ENCODE measurements at regions not wholly inside any gene's neighbourhood (a gene's known extent, or its start where the extent isn't known, plus 50 kb on each side); places are given as distances from the start of the nearest gene placed in this dataset.

DNA sequence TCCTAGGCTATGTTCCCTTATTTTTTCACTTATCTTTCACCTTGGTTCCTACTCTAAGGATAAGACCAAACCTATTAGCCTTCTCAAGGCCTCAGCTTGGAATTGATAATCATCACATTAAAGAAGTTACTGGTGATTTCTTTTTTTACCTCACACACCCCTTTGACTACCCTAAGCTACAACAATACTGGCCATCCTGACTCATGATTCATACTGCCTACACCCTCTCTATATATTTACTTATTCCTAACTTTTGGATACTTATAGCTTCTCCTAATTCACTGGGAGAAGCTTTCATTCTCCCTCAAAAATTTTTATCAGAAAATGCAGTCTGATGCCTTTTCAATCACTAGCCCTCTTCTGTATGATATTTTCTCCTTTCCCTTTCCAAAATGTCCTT is 256.1 kb downstream of the TBX18 start:
- H3K36me3 Mint-ChIP-seq (ENCODE audit: low read depth) = no peaks in the 10 kb centered on the region
- H3K9me3 Mint-ChIP-seq = no peaks in the 10 kb centered on the region
- intact Hi-C loops (cut with micrococcal nuclease) = no loop called here
- H3K4me1 Mint-ChIP-seq (ENCODE audit: low read depth) = no peaks in the 10 kb centered on the region
- no peak overlapping the region for H3K4me3 Mint-ChIP-seq
- no peak for DNase-seq (ENCODE audit: low spot score)
- no peaks in the 10 kb centered on the region for H3K27me3 Mint-ChIP-seq (ENCODE audit: insufficient read depth)
- H3K27ac Mint-ChIP-seq = no peak overlapping the region

DNA sequence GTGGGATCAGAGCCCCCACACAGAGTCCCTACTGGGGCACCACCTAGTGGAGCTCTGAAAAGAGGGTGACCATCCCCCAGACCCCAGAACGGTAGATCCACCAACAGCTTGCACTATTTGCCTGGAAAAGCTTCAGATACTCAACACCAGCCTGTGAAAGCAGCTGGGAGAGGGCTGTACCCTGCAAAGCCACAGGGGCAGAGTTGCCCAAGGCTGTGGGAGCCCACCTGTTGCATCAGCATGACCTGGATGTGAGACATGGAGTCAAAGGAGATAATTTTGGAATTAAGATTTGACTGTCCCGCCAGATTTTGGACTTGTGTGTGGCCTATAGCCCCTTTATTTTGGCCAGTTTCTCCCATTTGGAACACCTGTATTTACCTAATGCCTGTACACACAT is 260.4 kb downstream of the TBX18 start:
- Mint-ChIP-seq H3K4me3 (no peak overlapping the region), H3K36me3 (ENCODE audit: low read depth) (no peaks in the 10 kb centered on the region), H3K9me3 (peaks cover 7% of the 10 kb centered on the region)

DNA sequence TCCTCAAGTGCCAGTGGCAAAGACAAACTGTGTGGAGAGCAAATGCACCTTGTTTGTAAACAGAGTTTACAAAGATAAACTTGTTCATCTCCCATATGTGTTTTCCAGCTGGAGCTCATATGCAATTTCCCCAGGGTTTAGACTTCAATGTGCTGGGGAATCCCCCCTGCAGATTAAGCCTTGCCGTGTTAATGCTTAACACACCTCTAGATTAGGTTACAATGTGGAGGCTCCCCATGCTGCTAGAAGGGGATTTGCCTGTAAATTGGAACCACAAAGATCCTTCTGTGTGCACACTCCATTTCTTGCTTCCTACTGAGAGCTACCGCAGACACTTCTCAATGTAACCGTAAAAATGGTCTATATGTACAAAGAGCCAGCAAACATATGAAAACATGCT is 263.1 kb downstream of the TBX18 start:
- intact Hi-C loops (cut with micrococcal nuclease) = no loop called here
- no peak for DNase-seq (ENCODE audit: low spot score)
- Mint-ChIP-seq H3K27ac (no peak overlapping the region), H3K4me3 (no peak overlapping the region), H3K36me3 (ENCODE audit: low read depth) (no peaks in the 10 kb centered on the region), H3K27me3 (ENCODE audit: insufficient read depth) (no peaks in the 10 kb centered on the region), H3K4me1 (ENCODE audit: low read depth) (no peaks in the 10 kb centered on the region), H3K9me3 (peaks cover 7% of the 10 kb centered on the region)

More for the DNA sequence above, 260.4 kb downstream of the TBX18 start:
- no peak for DNase-seq (ENCODE audit: low spot score)
- Mint-ChIP-seq H3K4me1 (ENCODE audit: low read depth) (no peaks in the 10 kb centered on the region), H3K27ac (no peak overlapping the region), H3K27me3 (ENCODE audit: insufficient read depth) (no peaks in the 10 kb centered on the region)
- intact Hi-C loops (cut with micrococcal nuclease) = no loop called here

DNA sequence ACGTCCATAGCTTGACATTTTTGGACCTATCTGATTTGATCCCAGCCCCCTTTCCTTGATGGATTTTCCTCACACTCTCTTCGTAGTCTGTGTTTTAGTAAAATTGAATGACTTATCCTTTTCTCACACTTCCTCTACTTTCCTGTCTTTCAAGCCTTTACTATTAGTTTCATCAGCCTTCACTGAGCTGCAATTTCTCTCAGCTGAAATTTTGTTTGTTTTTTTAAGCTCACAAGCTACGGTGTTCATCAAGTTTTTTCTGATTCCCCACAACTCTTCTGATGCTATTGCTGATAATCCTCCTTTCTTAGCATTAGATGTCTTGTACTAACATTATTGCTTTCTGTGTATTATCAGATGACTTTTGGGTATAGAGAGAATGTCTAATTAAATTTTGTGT is 263.7 kb downstream of the TBX18 start:
- Mint-ChIP-seq H3K36me3 (ENCODE audit: low read depth) (no peaks in the 10 kb centered on the region), H3K9me3 (peaks cover 7% of the 10 kb centered on the region), H3K27me3 (ENCODE audit: insufficient read depth) (no peaks in the 10 kb centered on the region), H3K4me3 (no peak overlapping the region), H3K4me1 (ENCODE audit: low read depth) (no peaks in the 10 kb centered on the region), H3K27ac (no peak overlapping the region)
- intact Hi-C loops (cut with micrococcal nuclease) = no loop called here
- DNase-seq (ENCODE audit: low spot score) = no peak

DNA sequence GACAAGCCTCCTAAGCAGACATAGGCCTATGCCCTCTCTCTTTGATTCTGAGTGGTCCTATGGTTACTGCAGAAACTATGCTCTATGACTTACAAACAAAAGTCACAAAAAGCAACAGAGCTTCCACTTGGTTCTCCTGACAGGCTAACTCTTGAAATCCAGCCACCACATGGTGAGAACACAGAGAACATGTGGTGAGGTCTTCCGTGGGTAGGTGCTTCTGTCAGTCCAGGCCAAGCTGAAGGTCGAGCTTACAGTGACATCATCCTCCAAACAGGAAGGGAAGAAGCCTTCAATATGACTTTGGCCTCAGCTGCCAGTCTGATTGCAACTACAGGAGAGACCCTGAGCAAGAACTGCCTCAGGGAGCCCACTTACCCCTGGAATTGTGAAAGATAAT is 265.5 kb downstream of the TBX18 start:
- Mint-ChIP-seq H3K36me3 (ENCODE audit: low read depth) (no peaks in the 10 kb centered on the region), H3K4me3 (no peak overlapping the region), H3K9me3 (peaks cover 7% of the 10 kb centered on the region), H3K4me1 (ENCODE audit: low read depth) (no peaks in the 10 kb centered on the region), H3K27ac (no peak overlapping the region), H3K27me3 (ENCODE audit: insufficient read depth) (no peaks in the 10 kb centered on the region)
- no peak for DNase-seq (ENCODE audit: low spot score)
- intact Hi-C loops (cut with micrococcal nuclease) = no loop called here

- Mint-ChIP-seq H3K9me3 (no peaks in the 10 kb centered on the region), H3K36me3 (ENCODE audit: low read depth) (no peaks in the 10 kb centered on the region), H3K27ac (no peak overlapping the region), H3K4me1 (ENCODE audit: low read depth) (no peaks in the 10 kb centered on the region), H3K27me3 (ENCODE audit: insufficient read depth) (no peaks in the 10 kb centered on the region), H3K4me3 (no peak overlapping the region)
- DNase-seq (ENCODE audit: low spot score) = no peak
- intact Hi-C loops (cut with micrococcal nuclease) = no loop called here
Observed at GRCh38 chr6:84492241-84493165, 265.1 kb upstream of the CEP162 start.

DNA sequence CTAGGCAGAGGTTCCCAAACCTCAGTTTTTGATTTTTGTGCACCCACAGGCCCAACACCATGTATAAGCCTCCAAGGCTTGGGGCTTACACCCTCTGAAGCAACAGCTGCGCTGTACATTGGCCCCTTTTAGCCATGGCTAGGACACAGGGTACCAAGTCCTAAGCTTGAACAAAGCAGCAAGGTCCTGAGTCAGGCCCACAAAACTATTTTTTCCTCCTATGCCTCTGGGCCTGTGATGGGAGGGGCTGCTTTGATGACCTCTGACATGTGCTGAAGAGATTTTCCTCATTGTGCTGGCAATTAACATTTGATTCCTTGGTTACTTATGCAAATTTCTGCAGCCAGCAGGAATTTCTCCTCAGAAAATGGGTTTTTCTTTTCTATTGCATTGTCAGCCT is 262.2 kb upstream of the CEP162 start:
- Mint-ChIP-seq H3K27ac (no peak overlapping the region), H3K27me3 (ENCODE audit: insufficient read depth) (no peaks in the 10 kb centered on the region), H3K36me3 (ENCODE audit: low read depth) (no peaks in the 10 kb centered on the region)

DNA sequence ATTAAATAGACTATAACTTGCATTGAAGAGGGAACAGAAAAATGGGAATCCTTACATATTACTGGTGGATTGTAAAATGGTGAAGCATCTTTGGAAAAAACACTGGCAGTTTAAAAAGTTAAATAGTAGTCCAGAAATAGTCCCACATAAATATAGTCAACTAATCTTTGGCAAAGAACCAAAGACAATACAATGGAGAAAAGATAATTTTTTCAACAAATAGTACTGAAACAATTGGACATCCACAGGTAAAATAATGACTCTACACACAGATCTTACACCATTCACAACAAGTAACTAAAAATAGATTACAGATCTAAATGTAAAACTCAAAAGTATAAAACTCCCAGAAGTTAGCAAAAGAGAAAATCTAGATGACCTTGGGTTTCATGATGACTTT is 259.1 kb upstream of the CEP162 start:
- no peaks in the 10 kb centered on the region for H3K9me3 Mint-ChIP-seq
- no peak overlapping the region for H3K27ac Mint-ChIP-seq
- no peak for DNase-seq (ENCODE audit: low spot score)
- H3K4me1 Mint-ChIP-seq (ENCODE audit: low read depth) = no peaks in the 10 kb centered on the region
- intact Hi-C loops (cut with micrococcal nuclease) = no loop called here
- H3K4me3 Mint-ChIP-seq = no peak overlapping the region
- H3K36me3 Mint-ChIP-seq (ENCODE audit: low read depth) = no peaks in the 10 kb centered on the region
- no peaks in the 10 kb centered on the region for H3K27me3 Mint-ChIP-seq (ENCODE audit: insufficient read depth)

More for the DNA sequence above, 262.2 kb upstream of the CEP162 start:
- H3K9me3 Mint-ChIP-seq = no peaks in the 10 kb centered on the region
- no peak overlapping the region for H3K4me3 Mint-ChIP-seq
- intact Hi-C loops (cut with micrococcal nuclease) = no loop called here
- no peaks in the 10 kb centered on the region for H3K4me1 Mint-ChIP-seq (ENCODE audit: low read depth)
- DNase-seq (ENCODE audit: low spot score) = no peak

GRCh38 chr6:84469144-84469543 is 241.7 kb upstream of the CEP162 start:
- Mint-ChIP-seq H3K36me3 (ENCODE audit: low read depth) (no peaks in the 10 kb centered on the region), H3K27ac (no peak overlapping the region), H3K4me3 (no peak overlapping the region), H3K27me3 (ENCODE audit: insufficient read depth) (no peaks in the 10 kb centered on the region), H3K4me1 (ENCODE audit: low read depth) (no peaks in the 10 kb centered on the region), H3K9me3 (no peaks in the 10 kb centered on the region)
- DNase-seq (ENCODE audit: low spot score) = no peak
- intact Hi-C loops (cut with micrococcal nuclease) = no loop called here

DNA sequence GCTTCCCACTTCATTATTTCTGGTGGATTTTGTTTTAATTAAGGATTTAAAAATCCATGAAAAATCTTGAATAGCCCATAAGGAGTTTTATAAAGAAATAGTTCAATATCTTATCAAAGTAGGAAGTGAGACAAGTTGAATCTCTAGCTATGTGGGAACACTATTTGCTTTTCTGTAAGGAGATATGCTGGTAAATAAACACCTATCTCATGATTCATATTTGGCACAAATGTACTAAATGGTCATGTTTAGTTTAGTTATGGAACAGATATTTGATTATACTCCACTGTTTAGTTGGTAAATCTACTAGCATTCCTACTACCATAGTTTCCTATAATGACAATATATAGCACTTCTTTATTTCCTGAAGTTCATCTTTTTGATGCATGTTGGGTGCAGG is 239.9 kb upstream of the CEP162 start:
- intact Hi-C loops (cut with micrococcal nuclease) = no loop called here
- H3K36me3 Mint-ChIP-seq (ENCODE audit: low read depth) = no peaks in the 10 kb centered on the region

GRCh38 chr6:84466511-84466910 is 239.1 kb upstream of the CEP162 start:
- Mint-ChIP-seq H3K4me1 (ENCODE audit: low read depth) (no peaks in the 10 kb centered on the region), H3K36me3 (ENCODE audit: low read depth) (no peaks in the 10 kb centered on the region), H3K27me3 (ENCODE audit: insufficient read depth) (no peaks in the 10 kb centered on the region), H3K4me3 (no peak overlapping the region), H3K9me3 (no peaks in the 10 kb centered on the region), H3K27ac (no peak overlapping the region)
- intact Hi-C loops (cut with micrococcal nuclease) = no loop called here
- no peak for DNase-seq (ENCODE audit: low spot score)

More for the DNA sequence above, 239.9 kb upstream of the CEP162 start:
- Mint-ChIP-seq H3K27me3 (ENCODE audit: insufficient read depth) (no peaks in the 10 kb centered on the region), H3K9me3 (no peaks in the 10 kb centered on the region), H3K27ac (no peak overlapping the region), H3K4me3 (no peak overlapping the region), H3K4me1 (ENCODE audit: low read depth) (no peaks in the 10 kb centered on the region)
- DNase-seq (ENCODE audit: low spot score) = no peak

GRCh38 chr6:84464471-84464870 is 237.0 kb upstream of the CEP162 start:
- H3K4me1 Mint-ChIP-seq (ENCODE audit: low read depth) = no peaks in the 10 kb centered on the region
- intact Hi-C loops (cut with micrococcal nuclease) = no loop called here
- no peaks in the 10 kb centered on the region for H3K9me3 Mint-ChIP-seq
- no peaks in the 10 kb centered on the region for H3K36me3 Mint-ChIP-seq (ENCODE audit: low read depth)
- H3K27me3 Mint-ChIP-seq (ENCODE audit: insufficient read depth) = no peaks in the 10 kb centered on the region
- no peak for DNase-seq (ENCODE audit: low spot score)
- no peak overlapping the region for H3K27ac Mint-ChIP-seq
- no peak overlapping the region for H3K4me3 Mint-ChIP-seq

DNA sequence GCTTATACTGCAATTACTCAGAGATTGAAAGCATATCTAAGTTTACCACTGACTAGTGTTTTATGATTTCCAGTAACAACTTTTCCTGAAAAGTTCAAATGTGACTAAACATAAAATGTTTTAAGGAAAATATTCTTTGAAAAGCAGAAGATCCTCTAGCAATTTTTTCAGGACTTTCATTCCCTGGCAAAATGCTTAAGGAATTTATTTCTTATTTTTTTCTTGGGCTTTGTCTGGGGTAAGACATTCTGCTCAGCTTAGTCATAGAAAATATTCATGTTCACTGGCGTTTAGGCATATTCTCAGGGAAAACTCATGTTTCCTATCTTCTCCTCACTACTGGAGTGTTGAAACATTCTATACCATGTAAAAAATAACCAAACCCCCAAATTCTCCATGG is 235.3 kb upstream of the CEP162 start:
- no peaks in the 10 kb centered on the region for H3K9me3 Mint-ChIP-seq
- no peak for DNase-seq (ENCODE audit: low spot score)
- H3K4me1 Mint-ChIP-seq (ENCODE audit: low read depth) = no peaks in the 10 kb centered on the region
- H3K27ac Mint-ChIP-seq = no peak overlapping the region
- intact Hi-C loops (cut with micrococcal nuclease) = no loop called here
- H3K4me3 Mint-ChIP-seq = no peak overlapping the region
- H3K36me3 Mint-ChIP-seq (ENCODE audit: low read depth) = no peaks in the 10 kb centered on the region
- no peaks in the 10 kb centered on the region for H3K27me3 Mint-ChIP-seq (ENCODE audit: insufficient read depth)

- Mint-ChIP-seq H3K4me1 (ENCODE audit: low read depth) (no peaks in the 10 kb centered on the region), H3K36me3 (ENCODE audit: low read depth) (no peaks in the 10 kb centered on the region), H3K9me3 (no peaks in the 10 kb centered on the region), H3K27me3 (ENCODE audit: insufficient read depth) (no peaks in the 10 kb centered on the region), H3K4me3 (no peak overlapping the region), H3K27ac (no peak overlapping the region)
- DNase-seq (ENCODE audit: low spot score) = no peak
- intact Hi-C loops (cut with micrococcal nuclease) = no loop called here
Observed at GRCh38 chr6:84461461-84461860, 234.0 kb upstream of the CEP162 start.
